ENCODE measurements at regions not wholly inside any gene's neighbourhood (a gene's known extent, or its start where the extent isn't known, plus 50 kb on each side); places are given as distances from the start of the nearest gene placed in this dataset.

DNA sequence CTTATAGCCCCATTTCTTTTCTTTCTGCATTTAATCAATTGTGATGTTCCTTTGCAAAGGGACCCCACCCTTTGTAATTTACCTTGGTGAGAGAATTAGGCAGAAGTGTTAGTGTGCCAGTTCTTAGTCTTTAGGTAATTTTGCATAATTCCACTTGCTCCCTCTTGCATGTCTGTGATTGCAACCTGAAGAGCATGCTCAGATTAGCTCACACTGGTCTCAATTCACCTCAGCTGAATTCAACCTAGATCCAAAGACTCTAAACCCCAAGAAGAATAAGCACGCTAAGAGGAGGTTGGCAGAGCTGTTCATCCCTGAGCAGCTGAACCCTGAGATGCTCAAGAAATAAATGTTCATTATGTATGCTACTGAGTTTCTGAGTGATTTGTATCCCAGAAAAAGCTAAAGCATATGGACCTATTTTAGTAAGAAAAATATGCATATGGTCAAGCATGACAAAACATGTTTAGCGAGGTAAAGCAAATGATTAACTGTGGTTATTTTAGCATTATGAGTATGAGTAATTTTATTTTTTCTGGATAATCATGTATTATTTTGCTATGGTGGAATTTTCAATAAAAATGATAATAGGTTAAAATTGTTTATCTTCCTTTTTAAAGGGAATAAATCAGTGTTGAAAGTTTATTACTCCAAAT is 299.2 kb upstream of the ZSWIM2 start:
- no peak for DNase-seq (ENCODE audit: low read depth, low spot score)
- peak; percentile 57 for ATAC-seq
- BruUV-seq (replicated peaks) = no TSS peak
- in situ Hi-C loops (cut with MboI) (loop anchor here (10.0 kb wide), 1 partner anchor 297 kb away; the partner anchor contains the start of gene CALCRL), intact Hi-C loops (cut with micrococcal nuclease; ENCODE audit: unreplicated experiment) (no loop called here)
- Histone ChIP-seq H4K20me1 (ENCODE audit: control insufficient read depth, insufficient read depth) (no peaks in the 10 kb centered on the region), H2AFZ (ENCODE audit: control insufficient read depth, low read depth, low read length) (no peak overlapping the region), H3K9ac (ENCODE audit: control insufficient read depth, insufficient read depth, low read length) (no peak overlapping the region), H3K9me3 (replicated peaks; ENCODE audit: control insufficient read depth, insufficient read depth, low read length) (no peaks in the 10 kb centered on the region), H3K79me2 (ENCODE audit: control insufficient read depth, insufficient read depth, low read length) (no peaks in the 10 kb centered on the region), H3K4me2 (ENCODE audit: control insufficient read depth, insufficient read depth) (no peak overlapping the region), H3K4me3 (no peak overlapping the region), H3K27me3 (replicated peaks in 1 of 2; ENCODE audit: control insufficient read depth in 2 of 2, insufficient read depth in 2 of 2, low read length in 1 of 2) (no peaks in the 10 kb centered on the region), H3K36me3 (ENCODE audit: control insufficient read depth in 2 of 2, insufficient read depth in 2 of 2, low read length in 1 of 2) (no peaks in the 10 kb centered on the region), H3K27ac (ENCODE audit: control insufficient read depth, insufficient read depth) (no peak overlapping the region), H3K4me1 (ENCODE audit: control insufficient read depth, insufficient read depth, low read length) (no peaks in the 10 kb centered on the region)
- ChIA-PET SMC1A (ENCODE audit: uncharacterized antibody, unreplicated experiment) (interaction anchor here (0.6 to 1.9 kb wide), 7 partner anchors 10 to 238 kb away, joined by 3 to 6 read pairs (median 3); no protein-coding TSS in a partner anchor), POLR2A (no interaction called here), RAD21 (ENCODE audit: unreplicated experiment) (interaction anchor here (1.0 to 1.7 kb wide), 5 partner anchors 21 to 308 kb away, joined by 4 to 5 read pairs (median 4); partner anchors contain the start of gene CALCRL), CTCF (interaction anchor here (2.0 kb wide), 1 partner anchor 11 kb away, joined by 7 read pairs; no protein-coding TSS in a partner anchor)
- no peak for FAIRE-seq
- no peak for TF ChIP-seq SRF (IDR thresholded peaks at IDR 0.05; ENCODE audit: low read depth in 2 of 2, low read length in 2 of 2)
- no peak for TF ChIP-seq POLR2A (IDR thresholded peaks at IDR 0.05; ENCODE audit: low read depth, low read length)
- no peak for TF ChIP-seq NRF1 (conservative IDR thresholded peaks at IDR 0.05; ENCODE audit: low read depth, low read length)
- no peak for TF ChIP-seq TBL1XR1 (IDR thresholded peaks at IDR 0.05; ENCODE audit: low read depth, low read length)
- no peak for TF ChIP-seq RBBP5 (conservative IDR thresholded peaks at IDR 0.05)
- no peak for TF ChIP-seq JUNB (IDR thresholded peaks at IDR 0.05)
- WGBS (ENCODE audit: insufficient coverage, insufficient replicate concordance, low lambda C conversion rate, missing lambda C conversion rate) = 2% methylated on average over 2 of the region's 2 CpGs

DNA sequence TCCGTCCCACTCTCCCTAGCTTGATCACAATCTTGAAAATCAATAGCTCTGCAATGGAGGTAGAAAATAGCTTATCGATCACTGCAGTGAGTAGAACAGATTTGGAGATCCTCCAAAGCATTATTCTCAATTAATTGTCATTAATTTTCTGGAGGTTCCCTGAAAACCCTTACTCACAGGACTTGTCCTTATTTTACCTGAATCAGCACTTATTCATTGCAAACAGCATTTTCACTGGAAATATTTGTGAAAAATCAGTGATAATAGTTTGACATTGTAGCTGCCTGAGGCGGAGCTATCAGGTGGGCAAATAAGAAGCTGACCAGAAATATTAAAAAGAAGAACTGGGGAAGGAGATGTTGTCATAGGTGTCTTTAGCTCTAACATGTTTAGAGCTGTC is 294.6 kb upstream of the ZSWIM2 start:
- in situ Hi-C loops (cut with MboI) = loop anchor here (10.0 kb wide), 1 partner anchor 301 kb away; the partner anchor contains the start of gene CALCRL

More for the DNA sequence above, 294.6 kb upstream of the ZSWIM2 start:
- Histone ChIP-seq H3K79me2 (ENCODE audit: control insufficient read depth, insufficient read depth, low read length) (no peaks in the 10 kb centered on the region), H3K27me3 (replicated peaks in 1 of 2; ENCODE audit: control insufficient read depth in 2 of 2, insufficient read depth in 2 of 2, low read length in 1 of 2) (no peaks in the 10 kb centered on the region), H3K36me3 (ENCODE audit: control insufficient read depth in 2 of 2, insufficient read depth in 2 of 2, low read length in 1 of 2) (no peaks in the 10 kb centered on the region), H3K4me2 (ENCODE audit: control insufficient read depth, insufficient read depth) (no peak overlapping the region), H4K20me1 (ENCODE audit: control insufficient read depth, insufficient read depth) (no peaks in the 10 kb centered on the region), H2AFZ (ENCODE audit: control insufficient read depth, low read depth, low read length) (no peak overlapping the region), H3K4me1 (ENCODE audit: control insufficient read depth, insufficient read depth, low read length) (no peaks in the 10 kb centered on the region), H3K4me3 (no peak overlapping the region), H3K27ac (ENCODE audit: control insufficient read depth, insufficient read depth) (no peak overlapping the region), H3K9me3 (replicated peaks; ENCODE audit: control insufficient read depth, insufficient read depth, low read length) (no peaks in the 10 kb centered on the region), H3K9ac (ENCODE audit: control insufficient read depth, insufficient read depth, low read length) (no peak overlapping the region)
- no TSS peak for BruUV-seq (replicated peaks)
- ChIA-PET CTCF (interaction anchor here (0.7 to 2.2 kb wide), 4 partner anchors 281 to 461 kb away, joined by 3 to 7 read pairs (median 4); partner anchors contain the start of gene CALCRL), SMC1A (ENCODE audit: uncharacterized antibody, unreplicated experiment) (interaction anchor here (0.7 to 2.0 kb wide), 11 partner anchors 9 to 713 kb away, joined by 3 to 7 read pairs (median 4); partner anchors contain the start of gene CALCRL), POLR2A (interaction anchor here (0.7 kb wide), 1 partner anchor 11 kb away, joined by 3 read pairs; no protein-coding TSS in a partner anchor), RAD21 (ENCODE audit: unreplicated experiment) (interaction anchor here (1.3 to 2.2 kb wide), 4 partner anchors 22 to 309 kb away, joined by 3 to 6 read pairs (median 4); partner anchors contain the start of gene CALCRL)
- WGBS (ENCODE audit: insufficient coverage, insufficient replicate concordance, low lambda C conversion rate, missing lambda C conversion rate) = 8% methylated on average over 3 of the region's 3 CpGs
- FAIRE-seq (no peak), ATAC-seq (no peak), DNase-seq (ENCODE audit: low read depth, low spot score) (no peak)
- TF ChIP-seq IKZF1 (conservative IDR thresholded peaks at IDR 0.05) (no peak), ETV6 (conservative IDR thresholded peaks at IDR 0.05 in 1 of 2, IDR thresholded peaks at IDR 0.05 in 1 of 2; ENCODE audit: borderline replicate concordance in 1 of 2, low read depth in 1 of 2) (no peak), RELA (IDR thresholded peaks at IDR 0.05; ENCODE audit: borderline replicate concordance, partially characterized antibody) (no peak), MYB (IDR thresholded peaks at IDR 0.05; ENCODE audit: borderline replicate concordance, low read depth, low read length) (no peak), GABPA (IDR thresholded peaks at IDR 0.05; ENCODE audit: low read depth) (no peak), SMAD5 (IDR thresholded peaks at IDR 0.05; ENCODE audit: low read depth) (no peak), ZNF24 (IDR thresholded peaks at IDR 0.05) (no peak), ZNF274 (IDR thresholded peaks at IDR 0.05; ENCODE audit: insufficient read depth, insufficient read length) (no peak)
- TF ChIP-seq, protein P1, sequence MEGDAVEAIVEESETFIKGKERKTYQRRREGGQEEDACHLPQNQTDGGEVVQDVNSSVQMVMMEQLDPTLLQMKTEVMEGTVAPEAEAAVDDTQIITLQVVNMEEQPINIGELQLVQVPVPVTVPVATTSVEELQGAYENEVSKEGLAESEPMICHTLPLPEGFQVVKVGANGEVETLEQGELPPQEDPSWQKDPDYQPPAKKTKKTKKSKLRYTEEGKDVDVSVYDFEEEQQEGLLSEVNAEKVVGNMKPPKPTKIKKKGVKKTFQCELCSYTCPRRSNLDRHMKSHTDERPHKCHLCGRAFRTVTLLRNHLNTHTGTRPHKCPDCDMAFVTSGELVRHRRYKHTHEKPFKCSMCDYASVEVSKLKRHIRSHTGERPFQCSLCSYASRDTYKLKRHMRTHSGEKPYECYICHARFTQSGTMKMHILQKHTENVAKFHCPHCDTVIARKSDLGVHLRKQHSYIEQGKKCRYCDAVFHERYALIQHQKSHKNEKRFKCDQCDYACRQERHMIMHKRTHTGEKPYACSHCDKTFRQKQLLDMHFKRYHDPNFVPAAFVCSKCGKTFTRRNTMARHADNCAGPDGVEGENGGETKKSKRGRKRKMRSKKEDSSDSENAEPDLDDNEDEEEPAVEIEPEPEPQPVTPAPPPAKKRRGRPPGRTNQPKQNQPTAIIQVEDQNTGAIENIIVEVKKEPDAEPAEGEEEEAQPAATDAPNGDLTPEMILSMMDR (IDR thresholded peaks at IDR 0.05 in 2 of 3, conservative IDR thresholded peaks at IDR 0.05 in 1 of 3; ENCODE audit: control insufficient read depth in 2 of 3, extremely low read depth in 1 of 3, insufficient read depth in 1 of 3, low read depth in 3 of 3, low read length in 3 of 3) = no peak
- intact Hi-C loops (cut with micrococcal nuclease; ENCODE audit: unreplicated experiment) = no loop called here

Measured in GM12878 (cell line).